Uterus (tissue), 3 donors: ENCODE measurements at regions not wholly inside any gene's neighbourhood (a gene's known extent, or its start where the extent isn't known, plus 50 kb on each side); places are given as distances from the start of the nearest gene placed in this dataset.

ENCODE experiments used
- DNase-seq, 2 donors: peaks; one replicate each; pipeline ENCODE4 v3.0.0-alpha.2; 2019 to 2020
- H3K27ac ChIP-seq, 2 donors: fragments of 200-600 bp; sonication (generic); 1 replicate in 1 of 2; 2 replicates in 1 of 2; pipeline ENCODE4 v1.5.1; 2016 to 2018
- H3K27me3 ChIP-seq, 2 donors: fragments of 200-600 bp; sonication (generic); one replicate each; pipeline ENCODE4 v1.5.1; 2018 to 2019; ENCODE audit warnings: control low read depth in 1 of 2
- H3K36me3 ChIP-seq, 2 donors: fragments of 200-600 bp; sonication (generic); one replicate each; pipeline ENCODE4 v1.5.1; 2019; ENCODE audit warnings: control low read depth in 1 of 2
- H3K4me1 ChIP-seq, 2 donors: fragments of 200-600 bp; sonication (generic); one replicate each; pipeline ENCODE4 v1.5.1; 2018 to 2019; ENCODE audit warnings: control low read depth in 1 of 2
- H3K4me3 ChIP-seq, 2 donors: fragments of 200-600 bp; sonication (generic); 1 replicate in 1 of 2; 2 replicates in 1 of 2; pipeline ENCODE4 v1.5.1; 2018 to 2019; ENCODE audit warnings: mild to moderate bottlenecking in 1 of 2
- H3K9me3 ChIP-seq, 2 donors: fragments of 200-600 bp; sonication (generic); one replicate each; pipeline ENCODE4 v1.5.1; 2019; ENCODE audit warnings: control low read depth in 1 of 2
- CTCF ChIP-seq, 4 experiments: fragments of 200-600 bp in 2 of 4; fragments of 450-650 bp in 2 of 4; sonication (generic) in 2 of 4; IDR thresholded peaks; one replicate each; pipeline ENCODE4 v1.5.1; 2016 to 2019; ENCODE audit warnings: antibody characterized with exemption in 4 of 4, mild to moderate bottlenecking in 2 of 4, moderate library complexity in 1 of 4
- POLR2A ChIP-seq, 2 donors: fragments of 450-650 bp; IDR thresholded peaks; one replicate each; pipeline ENCODE4 v1.6.1; 2016; ENCODE audit warnings: antibody characterized with exemption in 2 of 2, mild to moderate bottlenecking in 1 of 2, moderate library complexity in 1 of 2
- intact Hi-C: fragments of 100-400 bp; cut with DNase I; formaldehyde crosslinking; loops from one replicate; pipeline ENCODE4 v1.15.1; 2023; ENCODE audit warnings: low total_unique reads
- donor health status: DM: yes; HTN: yes; CAD: no.

DNA sequence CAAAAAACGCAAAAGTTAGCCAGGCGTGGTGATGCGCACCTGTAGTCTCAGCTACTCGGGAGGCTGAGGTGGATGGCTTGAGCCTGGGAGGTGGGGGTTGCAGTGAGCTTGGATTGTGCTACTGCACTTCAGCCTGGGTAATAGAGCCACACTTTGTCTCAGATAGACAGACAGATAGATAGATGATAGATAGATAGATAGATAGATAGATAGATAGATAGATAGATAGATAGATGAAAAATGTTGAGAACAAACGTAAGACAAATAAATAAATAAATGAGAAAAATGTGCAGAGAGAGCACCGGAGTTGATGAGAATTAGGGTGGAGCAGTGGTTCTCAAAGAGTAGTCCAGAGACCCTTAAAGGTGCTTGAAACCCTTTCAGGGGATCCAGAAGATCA is 58.4 kb upstream of the ARL8B start:
- H3K27me3 ChIP-seq, result no peaks in the 10 kb centered on the region
- no peak for TF ChIP-seq CTCF (IDR thresholded peaks at IDR 0.05)
- TF ChIP-seq POLR2A (IDR thresholded peaks at IDR 0.05), result no peak
- H3K4me1 ChIP-seq, result no peaks in the 10 kb centered on the region
- intact Hi-C loops, result no loop called here
- H3K9me3 ChIP-seq, result no peaks in the 10 kb centered on the region
- no peak overlapping the region for H3K27ac ChIP-seq
- no peak for DNase-seq
- H3K4me3 ChIP-seq, result no peak overlapping the region
- no peaks in the 10 kb centered on the region for H3K36me3 ChIP-seq

DNA sequence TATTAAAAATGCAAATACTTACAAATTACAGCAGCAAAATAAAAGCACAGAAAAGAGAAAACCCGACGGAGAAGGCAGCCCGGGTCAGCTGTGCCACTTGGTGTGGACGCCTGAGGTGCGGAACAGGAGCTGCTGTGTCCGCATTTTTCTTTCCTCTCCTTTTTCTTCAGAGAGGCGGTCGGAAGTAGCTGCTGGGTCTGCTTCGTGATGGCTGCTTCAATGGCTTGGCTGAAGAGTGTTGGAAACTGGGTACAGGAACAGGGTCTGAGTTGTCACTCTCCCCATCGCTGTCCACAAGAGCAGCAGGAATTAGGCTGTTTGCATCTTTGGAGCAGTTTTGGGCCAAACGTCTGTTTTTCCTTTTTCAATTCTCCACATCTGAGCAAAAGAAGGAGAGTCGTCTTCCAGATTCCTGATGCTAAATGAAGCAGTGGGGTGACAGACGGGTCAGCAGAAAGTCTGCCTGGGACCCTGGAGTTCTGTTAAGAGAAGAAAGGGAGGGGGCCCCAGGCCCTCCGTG is 53.5 kb upstream of the ARL8B start:
- H3K4me1 ChIP-seq, result no peaks in the 10 kb centered on the region
- H3K27ac ChIP-seq, result no peak overlapping the region
- TF ChIP-seq CTCF (IDR thresholded peaks at IDR 0.05) (no peak), POLR2A (IDR thresholded peaks at IDR 0.05) (no peak)
- intact Hi-C loops, result no loop called here
- no peaks in the 10 kb centered on the region for H3K27me3 ChIP-seq
- H3K4me3 ChIP-seq, result no peak overlapping the region
- H3K9me3 ChIP-seq, result no peaks in the 10 kb centered on the region
- H3K36me3 ChIP-seq, result no peaks in the 10 kb centered on the region
- DNase-seq, result no peak

GRCh38 chr3:5069627-5070026 is 52.5 kb upstream of the ARL8B start:
- intact Hi-C loops, result no loop called here
- H3K4me1 ChIP-seq, result no peaks in the 10 kb centered on the region
- no peak for DNase-seq
- no peaks in the 10 kb centered on the region for H3K27me3 ChIP-seq
- H3K4me3 ChIP-seq, result no peak overlapping the region
- no peaks in the 10 kb centered on the region for H3K9me3 ChIP-seq
- no peaks in the 10 kb centered on the region for H3K36me3 ChIP-seq
- no peak overlapping the region for H3K27ac ChIP-seq
- no peak for TF ChIP-seq CTCF (IDR thresholded peaks at IDR 0.05)
- no peak for TF ChIP-seq POLR2A (IDR thresholded peaks at IDR 0.05)

DNA sequence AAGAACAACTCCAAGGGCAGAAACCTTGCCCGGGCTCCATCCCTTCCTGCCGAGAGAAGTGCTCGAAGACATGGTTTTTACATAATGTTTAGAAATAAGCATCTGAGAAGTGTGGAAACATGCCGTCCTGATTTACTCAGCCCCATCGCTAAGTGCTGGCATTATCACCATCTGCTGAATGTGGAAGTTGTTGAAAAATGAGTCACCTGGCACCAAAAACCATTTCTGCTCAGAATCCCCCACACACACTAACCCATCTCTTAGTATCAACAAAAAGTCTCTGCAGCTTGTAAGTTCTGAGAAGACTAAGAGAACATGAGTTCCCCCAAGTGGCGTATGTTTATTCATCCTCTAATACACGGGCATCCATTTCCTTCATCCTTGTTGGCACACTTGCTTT is 51.0 kb upstream of the ARL8B start:
- Histone ChIP-seq H3K27me3 (no peaks in the 10 kb centered on the region), H3K9me3 (no peaks in the 10 kb centered on the region), H3K36me3 (no peaks in the 10 kb centered on the region), H3K27ac (peak overlapping the region in 1 of 2 donors; percentile 20), H3K4me1 (no peaks in the 10 kb centered on the region), H3K4me3 (no peak overlapping the region)
- intact Hi-C loops, result no loop called here
- DNase-seq, result peak; percentile 37 to 43
- TF ChIP-seq CTCF (IDR thresholded peaks at IDR 0.05), result peak in 2 of 4 experiments; percentile 5 to 15
- no peak for TF ChIP-seq POLR2A (IDR thresholded peaks at IDR 0.05)

DNA sequence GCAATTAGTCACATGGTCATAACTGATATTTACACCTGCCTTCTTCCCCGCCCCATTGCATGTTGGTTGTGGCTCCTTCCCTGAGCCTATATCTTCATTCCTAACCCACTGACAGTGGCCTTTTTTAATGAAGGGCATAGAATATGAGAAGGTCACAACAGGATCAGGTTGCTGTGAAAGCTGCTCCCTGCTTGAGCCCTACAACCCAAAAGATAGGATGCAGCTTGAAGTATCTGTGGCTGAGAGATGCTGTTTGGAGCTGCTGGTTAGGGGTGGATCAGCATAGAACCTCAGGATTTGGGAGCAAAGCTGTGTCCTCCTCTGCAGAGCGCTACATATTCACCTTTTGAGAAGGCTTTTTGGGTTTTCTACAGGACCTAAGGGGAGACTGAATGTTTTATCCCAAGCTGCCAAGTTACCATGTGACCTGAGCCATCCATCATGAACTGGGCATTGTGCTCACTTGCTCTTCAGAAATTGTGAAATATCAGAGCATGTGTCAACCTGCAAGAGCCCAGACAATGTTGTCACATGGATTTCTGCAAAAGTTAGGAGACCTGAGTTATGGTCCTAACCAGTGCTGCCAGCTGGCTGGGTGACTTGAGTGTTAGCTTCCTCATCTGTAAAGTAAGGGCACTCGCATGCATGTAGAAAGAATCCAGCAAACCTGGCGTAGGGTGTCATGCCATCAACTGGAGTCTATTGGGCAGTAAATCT is 49.8 kb upstream of the ARL8B start:
- DNase-seq, result no peak
- Histone ChIP-seq H3K4me3 (no peak overlapping the region), H3K36me3 (no peaks in the 10 kb centered on the region), H3K4me1 (no peaks in the 10 kb centered on the region), H3K27ac (no peak overlapping the region), H3K27me3 (no peaks in the 10 kb centered on the region), H3K9me3 (no peaks in the 10 kb centered on the region)
- intact Hi-C loops, result no loop called here
- no peak for TF ChIP-seq CTCF (IDR thresholded peaks at IDR 0.05)
- no peak for TF ChIP-seq POLR2A (IDR thresholded peaks at IDR 0.05)
